Fibroblast of lung (primary cell): ENCODE measurements at regions not wholly inside any gene's neighbourhood (a gene's known extent, or its start where the extent isn't known, plus 50 kb on each side); places are given as distances from the start of the nearest gene placed in this dataset.

Experiments used
- DNase-seq, 2 donors: peaks; one replicate each; pipeline versions ENCODE4 v3.0.0 to v3.0.0-alpha.2; 2010; ENCODE audit warnings: low read depth in 2 of 2
- H2AFZ ChIP-seq: 2 replicates; pipeline ENCODE4 v1.5.1; 2012; ENCODE audit warnings: low read length, control low read depth, inconsistent platforms
- H3K27ac ChIP-seq: 2 replicates; pipeline ENCODE4 v1.5.1; 2011; ENCODE audit warnings: low read length, control low read depth; ENCODE audit not compliant: insufficient read depth
- H3K27me3 ChIP-seq: 2 replicates; pipeline ENCODE4 v1.5.1; 2011; ENCODE audit warnings: mild to moderate bottlenecking, low read length; ENCODE audit not compliant: control insufficient read depth, insufficient read depth
- H3K36me3 ChIP-seq: 2 replicates; pipeline ENCODE4 v1.5.1; 2011; ENCODE audit warnings: low read length; ENCODE audit not compliant: control insufficient read depth, insufficient read depth
- H3K4me1 ChIP-seq: 2 replicates; pipeline ENCODE4 v1.5.1; 2011; ENCODE audit warnings: low read length; ENCODE audit not compliant: control insufficient read depth, insufficient read depth; ENCODE audit errors: extremely low read depth
- H3K4me2 ChIP-seq: 2 replicates; pipeline ENCODE4 v1.5.1; 2011; ENCODE audit warnings: low read length, control low read depth; ENCODE audit not compliant: insufficient read depth; ENCODE audit errors: extremely low read depth
- H3K4me3 ChIP-seq, 4 experiments: fragments of 200-600 bp in 1 of 4; sonication (generic) in 1 of 4; replicated peaks in 1 of 4; 2 replicates each; pipeline ENCODE4 v1.5.1; 2011 to 2016; ENCODE audit warnings: low read length in 4 of 4, low read depth in 3 of 4, mild to moderate bottlenecking in 3 of 4, control low read depth in 2 of 4, inconsistent platforms in 1 of 4, mixed read lengths in 1 of 4; ENCODE audit not compliant: insufficient read depth in 1 of 4; ENCODE audit errors: control extremely low read depth in 1 of 4
- H3K79me2 ChIP-seq: 2 replicates; pipeline ENCODE4 v1.5.1; 2012; ENCODE audit warnings: mild to moderate bottlenecking, low read length, inconsistent platforms; ENCODE audit not compliant: control insufficient read depth, insufficient read depth
- H3K9ac ChIP-seq: 2 replicates; pipeline ENCODE4 v1.5.1; 2011; ENCODE audit warnings: mild to moderate bottlenecking, low read length, control low read depth; ENCODE audit not compliant: insufficient read depth
- H3K9me3 ChIP-seq: 2 replicates; pipeline ENCODE4 v1.5.1; 2012; ENCODE audit warnings: low read depth, low read length; ENCODE audit not compliant: control insufficient read depth, insufficient read depth
- H4K20me1 ChIP-seq: 2 replicates; pipeline ENCODE4 v1.5.1; 2011; ENCODE audit warnings: low read length; ENCODE audit not compliant: control insufficient read depth, insufficient read depth; ENCODE audit errors: extremely low read depth
- CTCF ChIP-seq, 2 donors: IDR thresholded peaks in 1 of 2; conservative IDR thresholded peaks in 1 of 2; 1 replicate in 1 of 2; 2 replicates in 1 of 2; pipeline ENCODE4 v1.5.1; 2011 to 2012; ENCODE audit warnings: low read length in 2 of 2, control low read depth in 1 of 2, inconsistent platforms in 1 of 2, low read depth in 1 of 2, mild to moderate bottlenecking in 1 of 2
- EZH2 ChIP-seq: IDR thresholded peaks from 2 replicates; pipeline ENCODE4 v1.5.1; 2012; ENCODE audit warnings: low read length, control low read depth, mild to moderate bottlenecking; ENCODE audit errors: missing control alignments

GRCh38 chr12:94851396-94852028 lies 152.0 kb downstream of the NDUFA12 start:
- Histone ChIP-seq H3K9ac (no peak overlapping the region), H3K4me3 (no peak overlapping the region), H3K27me3 (no peaks in the 10 kb centered on the region), H3K27ac (no peak overlapping the region), H3K4me2 (no peak overlapping the region), H3K79me2 (no peaks in the 10 kb centered on the region), H3K4me1 (no peaks in the 10 kb centered on the region), H3K9me3 (no peaks in the 10 kb centered on the region), H2AFZ (no peak overlapping the region), H3K36me3 (no peaks in the 10 kb centered on the region), H4K20me1 (no peaks in the 10 kb centered on the region)
- TF ChIP-seq CTCF (conservative IDR thresholded peaks at IDR 0.05 in 1 of 2, IDR thresholded peaks at IDR 0.05 in 1 of 2; ENCODE audit: low read depth in 1 of 2, low read length in 2 of 2) (no peak), EZH2 (no peak)
- DNase-seq: no peak

- TF ChIP-seq CTCF (conservative IDR thresholded peaks at IDR 0.05 in 1 of 2, IDR thresholded peaks at IDR 0.05 in 1 of 2; ENCODE audit: low read depth in 1 of 2, low read length in 2 of 2): no peak
- no peak for TF ChIP-seq EZH2
- Histone ChIP-seq H3K27ac (no peak overlapping the region), H3K36me3 (no peaks in the 10 kb centered on the region), H4K20me1 (no peaks in the 10 kb centered on the region), H3K9ac (no peak overlapping the region), H3K4me1 (no peaks in the 10 kb centered on the region), H3K9me3 (no peaks in the 10 kb centered on the region), H3K4me2 (no peak overlapping the region), H3K4me3 (no peak overlapping the region), H3K79me2 (no peaks in the 10 kb centered on the region), H3K27me3 (no peaks in the 10 kb centered on the region), H2AFZ (no peak overlapping the region)
- no peak for DNase-seq
Measured at GRCh38 chr12:94849411-94849976, 154.0 kb downstream of the NDUFA12 start.

- H3K27me3 ChIP-seq: no peaks in the 10 kb centered on the region
- no peak for DNase-seq
- no peak overlapping the region for H2AFZ ChIP-seq
- H3K36me3 ChIP-seq: no peaks in the 10 kb centered on the region
- H3K4me2 ChIP-seq: no peak overlapping the region
- H3K4me3 ChIP-seq: no peak overlapping the region
- H3K79me2 ChIP-seq: no peaks in the 10 kb centered on the region
- no peaks in the 10 kb centered on the region for H3K4me1 ChIP-seq
- no peak overlapping the region for H3K9ac ChIP-seq
- TF ChIP-seq EZH2 (no peak), CTCF (conservative IDR thresholded peaks at IDR 0.05 in 1 of 2, IDR thresholded peaks at IDR 0.05 in 1 of 2; ENCODE audit: low read depth in 1 of 2, low read length in 2 of 2) (no peak)
- H3K27ac ChIP-seq: no peak overlapping the region
- no peaks in the 10 kb centered on the region for H4K20me1 ChIP-seq
- H3K9me3 ChIP-seq: no peaks in the 10 kb centered on the region
Measured at GRCh38 chr12:94848966-94849365, 154.5 kb downstream of the NDUFA12 start.
